Neural cell (in vitro differentiated cells): ENCODE measurements at regions not wholly inside any gene's neighbourhood (a gene's known extent, or its start where the extent isn't known, plus 50 kb on each side); places are given as distances from the start of the nearest gene placed in this dataset.

Experiments
- H2AFZ ChIP-seq: fragments of 200-600, 300-800 bp; sonication (generic), shearing (Covaris generic); 2 replicates; pipeline ENCODE4 v1.6.0; 2014; ENCODE audit warnings: low read depth, mild to moderate bottlenecking, antibody characterized with exemption, low read length, moderate library complexity
- H3F3A ChIP-seq: fragments of 200-600 bp; shearing (Covaris generic); 2 replicates; pipeline ENCODE4 v1.6.1; 2016; ENCODE audit warnings: mild to moderate bottlenecking, moderate library complexity, mixed read lengths, antibody characterized with exemption, low read length; ENCODE audit not compliant: insufficient read depth, poor library complexity, severe bottlenecking
- H3K27ac ChIP-seq: fragments of 200-600, 300-800 bp; sonication (generic), shearing (Covaris generic); 2 replicates; pipeline ENCODE4 v1.5.1; 2014; ENCODE audit warnings: mild to moderate bottlenecking, low read length, moderate library complexity
- H3K27me3 ChIP-seq: fragments of 300-800, 200-600 bp; sonication (generic), shearing (Covaris generic); 2 replicates; pipeline ENCODE4 v1.6.0; 2014; ENCODE audit warnings: mild to moderate bottlenecking, low read depth, low read length, moderate library complexity; ENCODE audit not compliant: insufficient read depth
- H3K36me3 ChIP-seq: fragments of 300-800, 200-600 bp; sonication (generic), shearing (Covaris generic); 2 replicates; pipeline ENCODE4 v1.5.1; 2014; ENCODE audit warnings: mild to moderate bottlenecking, antibody characterized with exemption, low read length, moderate library complexity; ENCODE audit not compliant: insufficient read depth
- H3K4me2 ChIP-seq: fragments of 300-800, 200-600 bp; sonication (generic), shearing (Covaris generic); 2 replicates; pipeline ENCODE4 v1.6.0; 2014; ENCODE audit warnings: mild to moderate bottlenecking, low read length
- H3K4me3 ChIP-seq: fragments of 300-800, 200-600 bp; sonication (generic), shearing (Covaris generic); 2 replicates; pipeline ENCODE4 v1.5.1; 2014; ENCODE audit warnings: mild to moderate bottlenecking, low read length, moderate library complexity
- H3K79me2 ChIP-seq: fragments of 200-600 bp; shearing (Covaris generic); replicated peaks from 2 replicates; pipeline ENCODE4 v1.6.0; 2014; ENCODE audit warnings: mild to moderate bottlenecking, low read length, moderate library complexity; ENCODE audit not compliant: insufficient read depth
- H3K9ac ChIP-seq: fragments of 300-800, 200-600 bp; sonication (generic), shearing (Covaris generic); 2 replicates; pipeline ENCODE4 v1.6.1; 2016; ENCODE audit warnings: mild to moderate bottlenecking, low read length, mixed read lengths
- H3K9me2 ChIP-seq: fragments of 200-600 bp; shearing (Covaris generic); 2 replicates; pipeline ENCODE4 v1.6.1; 2016; ENCODE audit warnings: mild to moderate bottlenecking, low read length, mixed read lengths; ENCODE audit not compliant: insufficient read depth
- H3K9me3 ChIP-seq: fragments of 200-600, 300-800 bp; sonication (generic), shearing (Covaris generic); 2 replicates; pipeline ENCODE4 v1.6.1; 2016; ENCODE audit warnings: mild to moderate bottlenecking, mixed run types, low read length, moderate library complexity, mixed read lengths
- H4K20me1 ChIP-seq: fragments of 200-600 bp; shearing (Covaris generic); 2 replicates; pipeline ENCODE4 v1.6.1; 2016; ENCODE audit warnings: mild to moderate bottlenecking, mixed run types; ENCODE audit not compliant: insufficient read depth
- EP300 ChIP-seq: fragments of 450-650 bp; conservative IDR thresholded peaks from 2 replicates; pipeline ENCODE4 v1.6.1; 2014; ENCODE audit warnings: antibody characterized with exemption, mild to moderate bottlenecking, moderate library complexity; ENCODE audit not compliant: poor library complexity, severe bottlenecking
- EZH2 ChIP-seq: fragments of 200-600, 300-800 bp; shearing (Covaris generic), sonication (generic); IDR thresholded peaks from 2 replicates; pipeline ENCODE4 v1.6.1; 2014; ENCODE audit warnings: antibody characterized with exemption, low read length, borderline replicate concordance, mild to moderate bottlenecking; ENCODE audit not compliant: insufficient read depth, poor library complexity, severe bottlenecking
- MXI1 ChIP-seq: fragments of 450-650 bp; conservative IDR thresholded peaks from 2 replicates; pipeline ENCODE4 v1.6.1; 2014; ENCODE audit warnings: antibody characterized with exemption, mild to moderate bottlenecking; ENCODE audit not compliant: poor library complexity, severe bottlenecking
- POLR2AphosphoS5 ChIP-seq: IDR thresholded peaks from 2 replicates; pipeline ENCODE4 v1.6.1; 2012
- RAD21 ChIP-seq: fragments of 450-650 bp; conservative IDR thresholded peaks from 2 replicates; pipeline ENCODE4 v1.6.1; 2014; ENCODE audit warnings: antibody characterized with exemption, mild to moderate bottlenecking, moderate library complexity
- SMC3 ChIP-seq: fragments of 450-650 bp; conservative IDR thresholded peaks from 2 replicates; pipeline ENCODE4 v1.6.1; 2014; ENCODE audit warnings: antibody characterized with exemption, mild to moderate bottlenecking, moderate library complexity; ENCODE audit not compliant: poor library complexity
- TAF1 ChIP-seq: IDR thresholded peaks from 2 replicates; pipeline ENCODE4 v1.6.1; 2012; ENCODE audit warnings: low read depth
- TF ChIP-seq, protein P1 (sequence below): fragments of 450-650 bp; IDR thresholded peaks from 2 replicates; pipeline ENCODE4 v1.5.1; 2014; ENCODE audit warnings: antibody characterized with exemption, mild to moderate bottlenecking, moderate library complexity; ENCODE audit not compliant: poor library complexity, severe bottlenecking
- TF ChIP-seq, protein P2 (sequence below): IDR thresholded peaks from 2 replicates; pipeline ENCODE4 v1.6.1; 2012; ENCODE audit warnings: borderline replicate concordance

DNA sequence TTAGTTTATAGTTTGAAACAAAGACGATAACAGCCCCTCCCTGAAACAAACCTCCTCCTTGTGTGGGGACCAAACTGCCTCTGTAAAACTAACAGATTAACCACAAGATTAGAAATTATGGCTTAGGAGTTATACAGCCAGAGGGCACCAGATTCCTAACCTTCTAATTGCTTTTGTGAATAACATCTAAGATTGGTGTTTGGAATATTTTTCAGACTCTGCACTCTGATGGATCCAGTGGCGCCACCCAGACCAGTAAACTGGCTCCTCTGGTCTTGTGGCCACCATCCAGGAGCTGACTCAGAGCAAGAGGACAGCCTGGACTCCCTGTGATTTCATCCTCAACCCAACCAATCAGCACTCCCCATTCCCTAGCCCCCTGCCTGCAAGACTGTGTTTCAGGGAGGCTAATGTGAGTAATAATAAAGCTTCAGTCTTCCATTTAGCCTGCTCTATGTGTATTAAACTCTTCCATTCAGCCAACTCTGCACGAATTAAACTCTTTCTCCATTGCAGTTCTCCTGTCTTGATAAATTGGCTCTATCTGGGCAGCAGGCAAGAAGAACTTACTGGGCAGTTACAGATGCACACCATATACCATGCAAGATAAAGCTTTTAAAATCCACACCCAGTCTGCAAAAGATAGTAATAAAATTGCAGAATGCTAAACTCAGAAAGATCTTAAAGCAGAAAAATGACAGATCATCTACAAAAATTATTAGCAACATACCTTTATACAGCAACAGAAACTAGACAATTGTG is 58.5 kb upstream of the SLC22A16 start:
- Histone ChIP-seq H3K4me3 (no peak overlapping the region), H3K27me3 (no peaks in the 10 kb centered on the region), H3K9me3 (no peaks in the 10 kb centered on the region), H2AFZ (no peak overlapping the region), H3K79me2 (no peaks in the 10 kb centered on the region), H3K9me2 (no peaks in the 10 kb centered on the region), H4K20me1 (no peaks in the 10 kb centered on the region), H3K4me2 (no peak overlapping the region), H3K27ac (no peak overlapping the region), H3K36me3 (no peaks in the 10 kb centered on the region), H3F3A (no peaks in the 10 kb centered on the region), H3K9ac (no peak overlapping the region)
- TF ChIP-seq, protein P1, sequence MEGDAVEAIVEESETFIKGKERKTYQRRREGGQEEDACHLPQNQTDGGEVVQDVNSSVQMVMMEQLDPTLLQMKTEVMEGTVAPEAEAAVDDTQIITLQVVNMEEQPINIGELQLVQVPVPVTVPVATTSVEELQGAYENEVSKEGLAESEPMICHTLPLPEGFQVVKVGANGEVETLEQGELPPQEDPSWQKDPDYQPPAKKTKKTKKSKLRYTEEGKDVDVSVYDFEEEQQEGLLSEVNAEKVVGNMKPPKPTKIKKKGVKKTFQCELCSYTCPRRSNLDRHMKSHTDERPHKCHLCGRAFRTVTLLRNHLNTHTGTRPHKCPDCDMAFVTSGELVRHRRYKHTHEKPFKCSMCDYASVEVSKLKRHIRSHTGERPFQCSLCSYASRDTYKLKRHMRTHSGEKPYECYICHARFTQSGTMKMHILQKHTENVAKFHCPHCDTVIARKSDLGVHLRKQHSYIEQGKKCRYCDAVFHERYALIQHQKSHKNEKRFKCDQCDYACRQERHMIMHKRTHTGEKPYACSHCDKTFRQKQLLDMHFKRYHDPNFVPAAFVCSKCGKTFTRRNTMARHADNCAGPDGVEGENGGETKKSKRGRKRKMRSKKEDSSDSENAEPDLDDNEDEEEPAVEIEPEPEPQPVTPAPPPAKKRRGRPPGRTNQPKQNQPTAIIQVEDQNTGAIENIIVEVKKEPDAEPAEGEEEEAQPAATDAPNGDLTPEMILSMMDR: no peak
- TF ChIP-seq SMC3 (no peak), EP300 (no peak), EZH2 (no peak), TAF1 (no peak), MXI1 (no peak), POLR2AphosphoS5 (no peak), RAD21 (no peak)
- TF ChIP-seq, protein P2, sequence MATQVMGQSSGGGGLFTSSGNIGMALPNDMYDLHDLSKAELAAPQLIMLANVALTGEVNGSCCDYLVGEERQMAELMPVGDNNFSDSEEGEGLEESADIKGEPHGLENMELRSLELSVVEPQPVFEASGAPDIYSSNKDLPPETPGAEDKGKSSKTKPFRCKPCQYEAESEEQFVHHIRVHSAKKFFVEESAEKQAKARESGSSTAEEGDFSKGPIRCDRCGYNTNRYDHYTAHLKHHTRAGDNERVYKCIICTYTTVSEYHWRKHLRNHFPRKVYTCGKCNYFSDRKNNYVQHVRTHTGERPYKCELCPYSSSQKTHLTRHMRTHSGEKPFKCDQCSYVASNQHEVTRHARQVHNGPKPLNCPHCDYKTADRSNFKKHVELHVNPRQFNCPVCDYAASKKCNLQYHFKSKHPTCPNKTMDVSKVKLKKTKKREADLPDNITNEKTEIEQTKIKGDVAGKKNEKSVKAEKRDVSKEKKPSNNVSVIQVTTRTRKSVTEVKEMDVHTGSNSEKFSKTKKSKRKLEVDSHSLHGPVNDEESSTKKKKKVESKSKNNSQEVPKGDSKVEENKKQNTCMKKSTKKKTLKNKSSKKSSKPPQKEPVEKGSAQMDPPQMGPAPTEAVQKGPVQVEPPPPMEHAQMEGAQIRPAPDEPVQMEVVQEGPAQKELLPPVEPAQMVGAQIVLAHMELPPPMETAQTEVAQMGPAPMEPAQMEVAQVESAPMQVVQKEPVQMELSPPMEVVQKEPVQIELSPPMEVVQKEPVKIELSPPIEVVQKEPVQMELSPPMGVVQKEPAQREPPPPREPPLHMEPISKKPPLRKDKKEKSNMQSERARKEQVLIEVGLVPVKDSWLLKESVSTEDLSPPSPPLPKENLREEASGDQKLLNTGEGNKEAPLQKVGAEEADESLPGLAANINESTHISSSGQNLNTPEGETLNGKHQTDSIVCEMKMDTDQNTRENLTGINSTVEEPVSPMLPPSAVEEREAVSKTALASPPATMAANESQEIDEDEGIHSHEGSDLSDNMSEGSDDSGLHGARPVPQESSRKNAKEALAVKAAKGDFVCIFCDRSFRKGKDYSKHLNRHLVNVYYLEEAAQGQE: no peak

DNA sequence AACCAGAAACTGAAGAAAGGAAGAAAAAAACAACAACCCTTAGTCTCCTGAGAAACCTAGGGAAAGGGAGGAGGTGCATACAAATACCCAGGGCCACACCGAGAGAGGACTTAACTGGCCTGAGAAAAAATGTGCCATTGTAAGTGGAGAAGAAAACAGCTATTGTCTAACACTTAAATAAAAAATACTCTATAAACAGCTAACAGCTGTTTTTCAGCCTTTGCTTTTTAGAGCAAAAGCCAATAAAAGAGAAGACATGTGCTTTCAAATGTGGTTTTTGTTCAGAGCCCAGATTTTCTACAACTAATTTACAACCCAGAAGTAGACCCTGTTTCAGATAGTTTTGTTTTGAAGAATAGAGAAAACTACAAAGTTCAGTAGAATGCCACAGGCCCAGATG is 56.0 kb upstream of the SLC22A16 start:
- H3K9me2 ChIP-seq: no peaks in the 10 kb centered on the region
- H3K36me3 ChIP-seq: no peaks in the 10 kb centered on the region
- no peaks in the 10 kb centered on the region for H3K27me3 ChIP-seq
- no peaks in the 10 kb centered on the region for H3F3A ChIP-seq
- H3K79me2 ChIP-seq: no peaks in the 10 kb centered on the region
- no peak overlapping the region for H3K4me3 ChIP-seq
- no peak overlapping the region for H3K27ac ChIP-seq
- TF ChIP-seq TAF1: no peak
- H3K9me3 ChIP-seq: no peaks in the 10 kb centered on the region
- no peak overlapping the region for H2AFZ ChIP-seq
- H3K4me2 ChIP-seq: no peak overlapping the region
- H4K20me1 ChIP-seq: no peaks in the 10 kb centered on the region
- no peak overlapping the region for H3K9ac ChIP-seq
